Left lung (tissue), 4 donors: ENCODE measurements at regions not wholly inside any gene's neighbourhood (a gene's known extent, or its start where the extent isn't known, plus 50 kb on each side); places are given as distances from the start of the nearest gene placed in this dataset.

Source experiments
- ATAC-seq: fragments of 200-7000 bp; cut with Tn5 transposase; one replicate; pipeline ENCODE4 v1.9.1; 2020; ENCODE audit warnings: moderate library complexity
- DNase-seq, 4 donors: peaks; one replicate each; pipeline ENCODE4 v3.0.0-alpha.2; 2013 to 2020
- H3K27ac ChIP-seq, 2 donors: fragments of 200-600 bp; sonication (generic) in 1 of 2; one replicate each; pipeline versions ENCODE4 v1.5.0 to v1.8.0; 2020 to 2021
- H3K27me3 ChIP-seq, 2 donors: fragments of 200-600 bp; sonication (generic) in 1 of 2; one replicate each; pipeline versions ENCODE4 v1.5.0 to v1.8.0; 2020 to 2021
- H3K36me3 ChIP-seq, 2 donors: fragments of 200-600 bp; sonication (generic) in 1 of 2; one replicate each; pipeline versions ENCODE4 v1.5.0 to v1.8.0; 2020 to 2021
- H3K4me1 ChIP-seq, 2 donors: fragments of 200-600 bp; one replicate each; pipeline ENCODE4 v1.8.0; 2021
- H3K4me3 ChIP-seq, 2 donors: fragments of 200-600 bp; sonication (generic) in 1 of 2; one replicate each; pipeline versions ENCODE4 v1.5.0 to v1.8.0; 2020 to 2021; ENCODE audit warnings: mild to moderate bottlenecking in 1 of 2
- H3K9me3 ChIP-seq, 2 donors: fragments of 200-600 bp; sonication (generic) in 1 of 2; one replicate each; pipeline versions ENCODE4 v1.5.0 to v1.8.0; 2020 to 2021
- CTCF ChIP-seq, 2 donors: fragments of 200-600 bp; sonication (generic) in 1 of 2; IDR thresholded peaks; one replicate each; pipeline versions ENCODE4 v1.5.0 to v1.8.0; 2021; ENCODE audit warnings: antibody characterized with exemption in 2 of 2
- intact Hi-C, 2 donors: fragments of 100-400 bp; cut with DNase I; formaldehyde crosslinking; loops; one replicate each; pipeline versions ENCODE4 v1.11.2 to v1.14.2; 2022
- donor health status: DM: no; HTN: yes; CAD: no.
- donor health status: DM: no; HTN: no; CAD: no.

DNA sequence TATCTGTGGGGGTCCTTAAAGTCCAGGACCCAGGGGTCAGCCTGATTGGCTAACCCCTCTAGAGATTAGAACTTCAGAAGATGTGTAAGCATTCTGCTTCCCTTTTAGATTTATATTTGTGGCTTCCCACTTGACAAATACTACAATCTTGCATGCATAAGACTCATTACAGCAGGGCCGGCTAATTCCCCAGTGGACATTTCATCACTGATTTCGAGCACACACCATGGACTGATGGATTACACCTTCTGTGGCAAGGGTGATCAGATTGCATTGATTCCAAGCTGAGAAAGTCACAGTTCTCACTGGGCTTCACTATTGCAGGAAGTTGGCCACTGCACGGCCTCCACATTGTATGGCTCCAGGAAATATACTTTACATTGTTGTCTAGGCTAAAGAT lies 65.8 kb upstream of the DAPK1 start:
- intact Hi-C loops, result no loop called here
- no peaks in the 10 kb centered on the region for H3K4me1 ChIP-seq
- DNase-seq (no peak), ATAC-seq (no peak)
- H3K9me3 ChIP-seq, result no peaks in the 10 kb centered on the region
- no peaks in the 10 kb centered on the region for H3K36me3 ChIP-seq
- no peak overlapping the region for H3K27ac ChIP-seq
- TF ChIP-seq CTCF (IDR thresholded peaks at IDR 0.05), result no peak
- H3K27me3 ChIP-seq, result no peaks in the 10 kb centered on the region
- H3K4me3 ChIP-seq, result no peak overlapping the region

- intact Hi-C loops, result no loop called here
- Histone ChIP-seq H3K9me3 (no peaks in the 10 kb centered on the region), H3K27me3 (no peaks in the 10 kb centered on the region), H3K4me3 (no peak overlapping the region), H3K27ac (no peak overlapping the region), H3K4me1 (no peaks in the 10 kb centered on the region), H3K36me3 (no peaks in the 10 kb centered on the region)
- no peak for ATAC-seq
- TF ChIP-seq CTCF (IDR thresholded peaks at IDR 0.05), result no peak
- DNase-seq, result no peak
Measured at GRCh38 chr9:87433853-87434252, 63.8 kb upstream of the DAPK1 start.

- Histone ChIP-seq H3K27ac (no peak overlapping the region), H3K9me3 (no peaks in the 10 kb centered on the region), H3K27me3 (no peaks in the 10 kb centered on the region), H3K36me3 (no peaks in the 10 kb centered on the region), H3K4me1 (no peaks in the 10 kb centered on the region), H3K4me3 (no peak overlapping the region)
- no peak for DNase-seq
- TF ChIP-seq CTCF (IDR thresholded peaks at IDR 0.05), result no peak
- ATAC-seq, result no peak
- intact Hi-C loops, result no loop called here
Measured at GRCh38 chr9:87434366-87434765, 63.3 kb upstream of the DAPK1 start.

DNA sequence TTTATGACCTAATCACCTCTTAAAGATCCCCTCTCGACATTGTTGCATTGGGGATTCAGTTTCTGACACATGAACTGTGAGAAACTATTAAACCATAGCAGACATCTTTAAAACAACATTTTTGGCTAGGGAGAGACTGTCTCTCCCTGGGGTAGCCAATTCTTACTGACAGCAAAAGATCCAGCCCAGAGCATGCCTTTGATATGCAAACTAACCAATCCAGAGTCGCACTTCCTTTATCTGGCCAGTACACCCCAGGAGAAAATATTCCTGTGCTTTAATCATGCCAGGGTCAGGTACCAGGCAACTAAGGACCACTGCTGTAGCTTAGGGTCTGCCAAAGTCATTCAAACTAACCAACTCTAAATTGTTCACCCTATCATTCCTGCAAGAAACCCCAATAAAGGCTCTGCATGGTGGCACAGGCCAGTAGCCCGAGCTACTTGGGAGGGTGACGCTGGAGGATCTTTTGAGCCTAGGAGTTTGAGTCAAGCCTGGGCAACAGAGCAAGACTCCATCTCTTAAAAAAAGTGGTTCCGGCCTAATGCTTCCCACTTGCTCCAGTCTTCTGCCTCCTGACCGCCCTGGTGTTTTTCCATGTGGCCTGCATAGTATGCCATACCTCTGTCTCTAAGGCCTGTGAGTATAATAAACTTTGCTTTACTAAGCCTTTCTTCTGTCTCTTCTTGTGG lies 62.3 kb upstream of the DAPK1 start:
- no peaks in the 10 kb centered on the region for H3K9me3 ChIP-seq
- DNase-seq, result no peak
- H3K4me3 ChIP-seq, result no peak overlapping the region
- intact Hi-C loops, result no loop called here
- no peaks in the 10 kb centered on the region for H3K36me3 ChIP-seq
- no peak for ATAC-seq
- H3K27ac ChIP-seq, result no peak overlapping the region
- no peaks in the 10 kb centered on the region for H3K27me3 ChIP-seq
- TF ChIP-seq CTCF (IDR thresholded peaks at IDR 0.05), result no peak
- no peaks in the 10 kb centered on the region for H3K4me1 ChIP-seq

DNA sequence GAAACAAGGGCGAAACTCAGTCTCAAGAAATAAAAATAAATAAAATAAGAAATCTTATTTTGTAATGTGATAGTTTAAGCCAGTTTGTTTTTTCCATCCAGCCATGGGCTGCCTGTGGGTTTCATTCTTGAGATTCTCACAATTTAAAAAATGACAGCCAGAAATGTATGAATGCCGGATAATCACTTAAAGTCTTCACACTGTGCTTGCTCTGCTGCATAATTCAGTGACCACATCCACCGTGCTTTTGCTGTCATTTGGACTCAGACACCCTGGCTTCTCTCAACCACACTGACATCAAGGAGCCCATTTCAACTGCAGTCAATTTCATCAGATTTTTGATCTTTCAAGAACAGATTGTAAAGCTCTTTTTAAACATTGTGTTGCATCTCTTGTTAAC lies 61.0 kb upstream of the DAPK1 start:
- DNase-seq, result no peak
- no peaks in the 10 kb centered on the region for H3K4me1 ChIP-seq
- no peaks in the 10 kb centered on the region for H3K36me3 ChIP-seq
- no peak overlapping the region for H3K4me3 ChIP-seq
- H3K27ac ChIP-seq, result no peak overlapping the region
- no peaks in the 10 kb centered on the region for H3K9me3 ChIP-seq
- H3K27me3 ChIP-seq, result no peaks in the 10 kb centered on the region
- intact Hi-C loops, result no loop called here
- ATAC-seq, result no peak
- no peak for TF ChIP-seq CTCF (IDR thresholded peaks at IDR 0.05)
